K562 (cell line): ENCODE measurements at regions not wholly inside any gene's neighbourhood (a gene's known extent, or its start where the extent isn't known, plus 50 kb on each side); places are given as distances from the start of the nearest gene placed in this dataset.
A peak's percentile ranks its signal among the peaks of the same experiment; 100 is the strongest.

Source experiments
- ATAC-seq: fragments of 200-7000 bp; cut with Tn5 transposase; 3 replicates; pipeline ENCODE4 v1.9.1; 2020; ENCODE audit warnings: moderate library complexity
- BruUV-seq: library from RNA; stranded (reverse); fragments of 400-500 nt; replicated peaks from 2 replicates; lab custom pipeline; 2021; lab: Mats Ljungman, UMichigan
- CTCF ChIA-PET: fragments of 300-600 bp; formaldehyde crosslinking; extraction: SDS; loops from one replicate; lab custom pipeline; 2021; ENCODE audit warnings: low intra/inter-chr PET ratio; lab: Yijun Ruan, JAX
- POLR2A ChIA-PET: fragments of 300-600, 350-650 bp; sonication (Branson Sonifier 250); formaldehyde crosslinking; extraction: SDS; loops from one replicate; lab custom pipeline; 2021; ENCODE audit warnings: antibody characterized with exemption, inconsistent platforms; lab: Yijun Ruan, JAX
- DNase-seq, 4 experiments: peaks; one replicate each; pipeline versions ENCODE4 v3.0.0 to v3.0.0-alpha.2; 2011 to 2018; ENCODE audit warnings: low spot score in 3 of 4, mixed read lengths in 3 of 4; ENCODE audit errors: extremely low read depth in 1 of 4
- FAIRE-seq: peaks from 2 replicates; lab custom pipeline; 2011; peaks lifted over from hg19 to GRCh38; lab: Jason Lieb, UNC
- H2AFZ ChIP-seq: 2 replicates; pipeline ENCODE4 v1.6.0; 2011; ENCODE audit warnings: low read depth, low read length, control low read depth, inconsistent platforms
- H3K27ac ChIP-seq: fragments of 200-600 bp; 3 replicates; pipeline ENCODE4 v1.8.0; 2011; ENCODE audit warnings: low read depth, mild to moderate bottlenecking, control low read depth, inconsistent platforms, low read length, moderate library complexity, mixed read lengths; ENCODE audit errors: extremely low read depth
- H3K27me3 ChIP-seq, 2 experiments: fragments of 300-600 bp in 1 of 2; 2 replicates in 1 of 2; 3 replicates in 1 of 2; pipeline versions ENCODE4 v1.6.0 to v1.8.0; 2011; ENCODE audit warnings: inconsistent platforms in 2 of 2, low read length in 2 of 2, mild to moderate bottlenecking in 1 of 2, mixed read lengths in 1 of 2, moderate library complexity in 1 of 2; ENCODE audit not compliant: control insufficient read depth in 2 of 2, insufficient read depth in 2 of 2
- H3K36me3 ChIP-seq: fragments of 300-600 bp; 3 replicates; pipeline ENCODE4 v1.8.0; 2011; ENCODE audit warnings: mild to moderate bottlenecking, low read length, inconsistent platforms; ENCODE audit not compliant: control insufficient read depth, insufficient read depth
- H3K4me1 ChIP-seq, 2 experiments: fragments of 200-600 bp in 1 of 2; replicated peaks in 1 of 2; 2 replicates in 1 of 2; 3 replicates in 1 of 2; pipeline versions ENCODE4 v1.5.1 to v1.8.0; 2011; ENCODE audit warnings: inconsistent platforms in 2 of 2, low read length in 2 of 2, mild to moderate bottlenecking in 1 of 2, mixed read lengths in 1 of 2, moderate library complexity in 1 of 2; ENCODE audit not compliant: control insufficient read depth in 2 of 2, insufficient read depth in 2 of 2
- H3K4me2 ChIP-seq: 2 replicates; pipeline ENCODE4 v1.6.1; 2011; ENCODE audit warnings: low read length, control low read depth, inconsistent platforms, mixed read lengths; ENCODE audit not compliant: insufficient read depth
- H3K4me3 ChIP-seq: fragments of 200-600 bp; sonication (generic), shearing (Covaris generic); 2 replicates; pipeline ENCODE4 v1.5.1; 2016; ENCODE audit warnings: control low read depth, inconsistent platforms
- H3K79me2 ChIP-seq: fragments of 200-600 bp; 3 replicates; pipeline ENCODE4 v1.8.0; 2011; ENCODE audit warnings: low read length, inconsistent platforms; ENCODE audit not compliant: control insufficient read depth, insufficient read depth
- H3K9ac ChIP-seq, 2 experiments: 2 replicates each; pipeline versions ENCODE4 v1.6.0 to v1.6.1; 2011; ENCODE audit warnings: low read depth in 2 of 2, low read length in 2 of 2, control low read depth in 1 of 2, inconsistent platforms in 1 of 2, mild to moderate bottlenecking in 1 of 2, mixed read lengths in 1 of 2; ENCODE audit not compliant: insufficient read depth in 1 of 2
- H3K9me1 ChIP-seq: one replicate; pipeline ENCODE4 v1.6.0; 2011; ENCODE audit warnings: inconsistent platforms, mild to moderate bottlenecking, low read length, moderate library complexity; ENCODE audit not compliant: control insufficient read depth, insufficient read depth
- H3K9me3 ChIP-seq: replicated peaks from 2 replicates; pipeline ENCODE4 v1.5.1; 2011; ENCODE audit warnings: low read depth, low read length, inconsistent platforms; ENCODE audit not compliant: control insufficient read depth, insufficient read depth
- H4K20me1 ChIP-seq: replicated peaks from 2 replicates; pipeline ENCODE4 v1.6.1; 2011; ENCODE audit warnings: low read length, inconsistent platforms, mixed read lengths; ENCODE audit not compliant: control insufficient read depth, insufficient read depth
- ARID4B ChIP-seq: sonication (generic); formaldehyde crosslinking; IDR thresholded peaks from 2 replicates; pipeline ENCODE4 v1.8.0; 2022; ENCODE audit warnings: mild to moderate bottlenecking, missing genetic modification reagents
- ATF3 ChIP-seq, 2 experiments: fragments of 450-650 bp in 1 of 2; sonication (generic) in 1 of 2; formaldehyde crosslinking in 1 of 2; IDR thresholded peaks in 1 of 2; conservative IDR thresholded peaks in 1 of 2; 2 replicates each; pipeline versions ENCODE4 v1.6.1 to v1.8.1; 2016 to 2023; ENCODE audit warnings: mild to moderate bottlenecking in 2 of 2, moderate library complexity in 2 of 2, inconsistent platforms in 1 of 2, missing genetic modification reagents in 1 of 2
- DIDO1 ChIP-seq: fragments of 450-650 bp; IDR thresholded peaks from 2 replicates; pipeline ENCODE4 v1.6.1; 2016; ENCODE audit warnings: low read depth, missing biosample characterization, missing genetic modification characterization
- DPF2 ChIP-seq: fragments of 450-650 bp; IDR thresholded peaks from 2 replicates; pipeline ENCODE4 v1.6.1; 2016
- E2F8 ChIP-seq: fragments of 450-650 bp; IDR thresholded peaks from 2 replicates; pipeline ENCODE4 v1.7.1; 2018; ENCODE audit warnings: mild to moderate bottlenecking, low read depth; ENCODE audit not compliant: partially characterized antibody
- KLF13 ChIP-seq: fragments of 450-650 bp; IDR thresholded peaks from 2 replicates; pipeline ENCODE4 v1.6.1; 2016; ENCODE audit warnings: missing genetic modification characterization, low read depth, mild to moderate bottlenecking, missing compliant biosample characterization, moderate library complexity, borderline replicate concordance
- MAFG ChIP-seq: fragments of 450-650 bp; conservative IDR thresholded peaks from 2 replicates; pipeline ENCODE4 v1.6.1; 2016; ENCODE audit warnings: missing genetic modification characterization, missing compliant biosample characterization
- MYNN ChIP-seq, 2 experiments: sonication (generic); formaldehyde crosslinking in 1 of 2; IDR thresholded peaks; 2 replicates each; pipeline versions ENCODE4 v1.5.0 to v1.6.1; 2016 to 2020; ENCODE audit warnings: antibody characterized with exemption in 1 of 2, missing genetic modification reagents in 1 of 2
- PHB ChIP-seq: fragments of 250-450 bp; sonication (Bioruptor Pico); IDR thresholded peaks from 2 replicates; pipeline ENCODE4 v1.5.0; 2021
- SIRT6 ChIP-seq: IDR thresholded peaks from one replicate; pipeline ENCODE4 v1.6.1; 2012; ENCODE audit warnings: low read depth, mild to moderate bottlenecking, control low read depth, inconsistent platforms, low read length, moderate library complexity
- SIX5 ChIP-seq, 2 experiments: IDR thresholded peaks; 2 replicates each; pipeline ENCODE4 v1.6.1; 2011; ENCODE audit warnings: low read length in 2 of 2, borderline replicate concordance in 1 of 2, low read depth in 1 of 2, mild to moderate bottlenecking in 1 of 2, moderate library complexity in 1 of 2; ENCODE audit not compliant: insufficient read depth in 1 of 2
- STAT5A ChIP-seq: IDR thresholded peaks from 2 replicates; pipeline ENCODE4 v1.6.1; 2012; ENCODE audit warnings: low read length, inconsistent platforms, borderline replicate concordance
- ZBTB8A ChIP-seq: fragments of 450-650 bp; IDR thresholded peaks from 2 replicates; pipeline ENCODE4 v1.6.1; 2018; ENCODE audit warnings: mild to moderate bottlenecking, moderate library complexity; ENCODE audit not compliant: partially characterized antibody
- ZNF324 ChIP-seq: fragments of 250-450 bp; sonication (Bioruptor Pico); IDR thresholded peaks from 2 replicates; pipeline ENCODE4 v1.4.0; 2020; ENCODE audit warnings: mild to moderate bottlenecking
- ZNF717 ChIP-seq: fragments of 250-450 bp; sonication (Bioruptor Pico); IDR thresholded peaks from 2 replicates; pipeline ENCODE4 v1.5.0; 2021
- ZNF830 ChIP-seq: fragments of 250-450 bp; sonication (Bioruptor Pico); IDR thresholded peaks from 2 replicates; pipeline ENCODE4 v1.5.0; 2021; ENCODE audit warnings: mild to moderate bottlenecking
- WGBS: fragments of 100-300 bp; shearing (Covaris generic); methylation state at CpG from one replicate; pipeline ENCODE4 v1.1.6; 2016; ENCODE audit warnings: low coverage, mixed read lengths; ENCODE audit not compliant: insufficient coverage; ENCODE audit errors: missing lambda C conversion rate; 5-methylcytosine and 5-hydroxymethylcytosine counted together
- in situ Hi-C: fragments of 300-500 bp; cut with MboI; formaldehyde crosslinking; loops from 4 replicates; pipeline ENCODE4 v1.15.0; 2018; ENCODE audit warnings: inconsistent platforms, mixed read lengths
- intact Hi-C: fragments of 100-400 bp; cut with micrococcal nuclease; formaldehyde crosslinking; loops from 2 replicates; pipeline ENCODE4 v1.14.2; 2022

- POLR2A ChIA-PET, result interaction anchor here (0.5 to 0.7 kb wide), 2 partner anchors 20 to 575 kb away, joined by 3 read pairs; no protein-coding TSS in a partner anchor
- Histone ChIP-seq H3K9me3 (no peaks in the 10 kb centered on the region), H4K20me1 (peaks cover 19% of the 10 kb centered on the region; the same call in 1 of the 2 replicates), H3K36me3 (no peaks in the 10 kb centered on the region), H3K4me3 (no peak overlapping the region), H3K27me3 (peaks cover 8 to 55% of the 10 kb centered on the region in 2 experiments), H3K9me1 (no peaks in the 10 kb centered on the region), H3K79me2 (no peaks in the 10 kb centered on the region), H3K9ac (no peak overlapping the region), H2AFZ (no peak overlapping the region), H3K4me1 (peaks cover 2 to 12% of the 10 kb centered on the region in 2 experiments; a peak in 3 of 5 replicates), H3K4me2 (no peak overlapping the region), H3K27ac (no peak overlapping the region)
- under 1% methylated on average over 10 of the region's 10 CpGs for WGBS
- FAIRE-seq (no peak), DNase-seq (peak in 2 of 4 experiments; percentile 14 to 15), ATAC-seq (no peak)
- in situ Hi-C loops (no loop called here), intact Hi-C loops (no loop called here)
- CTCF ChIA-PET, result no interaction called here
- no TSS peak for BruUV-seq
- no peak for TF ChIP-seq ZNF324 (CRISPR knock-in tag)
- TF ChIP-seq E2F8, result no peak
- TF ChIP-seq ARID4B (CRISPR knock-in tag), result no peak
- TF ChIP-seq DIDO1 (tag), result no peak
- no peak for TF ChIP-seq SIX5 (IDR thresholded peaks at IDR 0.05; ENCODE audit: borderline replicate concordance in 1 of 2, insufficient read depth in 1 of 2, low read depth in 1 of 2, low read length in 2 of 2)
- TF ChIP-seq MYNN (IDR thresholded peaks at IDR 0.05), result no peak
- no peak for TF ChIP-seq MYNN (CRISPR knock-in tag; IDR thresholded peaks at IDR 0.05)
- no peak for TF ChIP-seq ZNF717
- no peak for TF ChIP-seq STAT5A
- TF ChIP-seq PHB (CRISPR knock-in tag), result no peak
- no peak for TF ChIP-seq ZBTB8A
- TF ChIP-seq MAFG (tag), result no peak
- TF ChIP-seq ATF3 (IDR thresholded peaks at IDR 0.05), result no peak
- TF ChIP-seq ATF3 (CRISPR knock-in tag; conservative IDR thresholded peaks at IDR 0.05), result no peak
- no peak for TF ChIP-seq DPF2
- no peak for TF ChIP-seq KLF13 (tag)
- TF ChIP-seq SIRT6, result no peak
- TF ChIP-seq ZNF830, result no peak
Observed at GRCh38 chr17:79305376-79305767, 230.7 kb downstream of the ENGASE start.
